GM21717 (cell line): ENCODE measurements at regions not wholly inside any gene's neighbourhood (a gene's known extent, or its start where the extent isn't known, plus 50 kb on each side); places are given as distances from the start of the nearest gene placed in this dataset.

Experiments used
- ATAC-seq: cut with Tn5 transposase; IDR thresholded peaks from one replicate; pipeline ENCODE4 v1.9.1; 2021; ENCODE audit warnings: mild to moderate bottlenecking, moderate library complexity; ENCODE audit not compliant: unreplicated experiment

DNA sequence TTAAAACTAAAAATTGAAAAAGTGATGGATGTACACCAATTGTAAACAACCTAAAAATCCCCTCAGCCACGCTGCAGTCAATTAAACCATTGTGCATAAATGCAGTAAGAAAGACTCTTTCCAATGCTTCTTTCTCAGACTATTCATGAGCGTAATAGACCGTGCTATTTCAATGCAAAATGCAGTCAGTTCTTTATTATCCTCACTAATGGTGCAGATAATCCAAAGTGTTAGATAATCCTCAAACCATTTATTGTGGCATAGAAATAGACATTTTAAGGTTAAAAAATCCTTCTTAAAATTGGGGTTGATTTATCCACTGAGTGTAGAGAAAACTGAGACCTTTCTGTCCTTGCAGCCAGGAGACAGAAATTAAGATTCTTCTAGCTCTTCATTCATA is 1862.8 kb downstream of the EFNA5 start:
- no peak for ATAC-seq

- no peak for ATAC-seq
Observed at GRCh38 chr5:105807290-105807689, 1863.4 kb downstream of the EFNA5 start.

DNA sequence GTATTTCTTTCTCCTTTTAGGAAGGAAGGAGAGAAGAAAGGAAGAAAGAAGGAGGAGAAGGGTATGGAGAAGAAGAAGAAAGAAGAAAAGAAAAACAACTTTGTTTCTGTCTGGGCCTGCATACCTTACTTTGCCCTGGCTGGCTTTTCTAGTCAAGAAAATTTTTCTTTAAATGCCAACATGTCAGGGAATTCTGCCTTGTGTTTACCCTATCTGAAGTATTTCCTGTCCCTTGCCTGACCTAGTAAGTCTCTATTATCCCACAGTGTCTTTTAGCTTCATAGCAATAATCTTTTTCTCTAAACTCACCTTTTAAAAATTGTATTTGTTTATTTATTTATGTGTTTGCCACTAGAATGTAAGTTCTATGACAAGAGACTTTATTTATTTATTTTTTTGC is 1864.1 kb downstream of the EFNA5 start:
- no peak for ATAC-seq

DNA sequence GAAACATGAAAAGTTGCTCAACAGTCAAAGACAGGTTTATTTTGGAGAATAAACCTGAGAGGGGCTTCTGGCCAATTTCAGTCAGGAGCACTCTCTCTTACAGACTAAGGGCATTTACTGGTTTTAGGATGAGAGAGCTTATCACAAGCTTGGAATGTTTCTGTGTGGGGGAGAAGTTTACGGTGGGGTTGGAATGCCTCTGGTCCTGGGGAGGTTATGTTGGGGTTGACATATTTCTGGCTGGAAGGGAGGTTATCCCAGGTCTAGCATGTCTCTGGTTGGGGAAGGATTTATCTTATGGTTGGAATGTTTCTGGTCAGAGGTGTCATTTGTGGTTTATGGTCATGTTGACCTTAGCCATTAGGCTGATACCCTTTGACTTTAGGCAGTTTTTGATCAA is 1867.3 kb downstream of the EFNA5 start:
- ATAC-seq = no peak

GRCh38 chr5:105794578-105794977 is 1876.2 kb downstream of the EFNA5 start:
- no peak for ATAC-seq

GRCh38 chr5:105789246-105789645 is 1881.5 kb downstream of the EFNA5 start:
- ATAC-seq = no peak

GRCh38 chr5:105783811-105784210 is 1886.9 kb downstream of the EFNA5 start:
- no peak for ATAC-seq

DNA sequence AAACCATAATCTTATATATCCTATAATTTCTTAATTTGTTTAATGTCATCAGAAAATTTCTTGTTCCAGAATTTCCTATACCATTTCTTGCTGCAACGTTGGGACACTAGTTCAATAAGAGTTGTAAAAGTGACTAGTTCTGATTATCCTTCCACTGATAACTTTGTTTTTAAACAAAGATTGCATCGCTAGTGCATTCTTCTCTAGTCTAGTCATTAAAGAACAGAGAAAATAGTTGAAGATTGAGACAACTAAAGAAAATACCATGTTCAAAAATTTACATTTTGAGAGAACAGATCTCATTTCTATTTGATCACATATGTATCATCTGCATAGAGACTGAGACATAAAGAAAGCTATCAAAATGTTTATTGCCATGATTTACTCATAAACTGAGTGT is 1888.2 kb downstream of the EFNA5 start:
- no peak for ATAC-seq

- ATAC-seq = peak; percentile 66
Observed at GRCh38 chr5:105773241-105773640, 1897.5 kb downstream of the EFNA5 start.

- ATAC-seq = no peak
Observed at GRCh38 chr5:105767267-105767666, 1903.5 kb downstream of the EFNA5 start.

DNA sequence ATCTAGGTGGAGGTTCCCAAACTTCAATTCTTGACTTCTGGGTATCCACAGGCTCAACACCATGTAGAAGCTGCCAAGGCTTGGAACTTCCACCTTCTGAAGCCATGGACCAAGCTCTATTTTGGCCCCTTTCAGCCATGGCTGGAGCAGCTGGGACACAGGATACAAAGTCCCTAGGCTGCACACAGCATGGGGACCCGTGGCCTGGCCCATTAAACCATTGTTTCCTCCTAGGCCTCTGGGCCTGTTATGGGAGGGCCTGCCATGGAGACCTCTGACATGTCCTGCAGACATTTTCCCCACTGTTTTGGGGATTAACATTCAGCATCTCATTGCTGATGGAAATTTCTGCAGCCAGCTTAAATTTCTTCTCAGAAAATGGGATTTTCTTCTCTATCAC is 1908.0 kb downstream of the EFNA5 start:
- no peak for ATAC-seq

DNA sequence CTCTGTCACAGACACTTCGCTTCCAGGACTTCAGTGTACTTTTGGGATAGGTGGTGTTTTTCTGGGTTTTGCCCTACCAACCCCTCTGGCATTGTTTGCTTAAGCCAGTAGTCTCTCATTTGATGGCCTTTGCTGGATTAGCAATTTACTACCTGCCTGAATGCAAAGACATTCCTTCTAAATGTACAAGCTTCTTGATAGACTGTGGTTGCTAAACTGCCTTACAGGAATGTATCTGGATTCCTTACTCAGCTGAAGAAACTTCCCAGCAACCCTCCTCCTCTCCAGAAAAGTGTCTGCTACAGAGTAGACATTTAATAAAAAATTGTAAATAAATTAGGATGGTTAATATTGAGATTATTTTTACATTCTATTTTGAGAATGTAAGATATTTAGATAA is 1916.7 kb downstream of the EFNA5 start:
- ATAC-seq = no peak

- ATAC-seq = no peak
Observed at GRCh38 chr5:105752801-105753200, 1917.9 kb downstream of the EFNA5 start.

GRCh38 chr5:105751908-105752307 is 1918.8 kb downstream of the EFNA5 start:
- ATAC-seq = no peak

DNA sequence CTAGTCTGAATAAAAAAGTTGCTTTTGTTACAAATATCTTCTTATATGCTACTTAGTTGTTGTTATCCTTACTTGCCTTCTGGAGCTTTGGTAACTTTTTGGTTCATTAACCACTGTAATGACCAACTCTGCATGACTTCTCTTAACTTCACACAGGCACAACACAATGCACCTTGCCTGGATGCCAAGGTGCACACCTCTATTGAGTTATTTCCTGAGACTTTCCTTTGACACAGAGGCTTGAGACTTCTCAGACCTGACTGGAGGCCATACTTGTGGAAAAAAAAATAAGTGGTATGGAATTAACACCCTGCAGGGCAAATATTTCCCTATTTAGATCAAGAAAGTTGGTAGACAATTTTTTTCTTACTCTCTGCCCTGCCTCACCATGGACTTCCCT is 1925.6 kb downstream of the EFNA5 start:
- ATAC-seq = no peak

- peak; percentile 69 for ATAC-seq
Observed at GRCh38 chr5:105740242-105740641, 1930.5 kb downstream of the EFNA5 start.

- ATAC-seq = peak; percentile 72
Observed at GRCh38 chr5:105739732-105740131, 1931.0 kb downstream of the EFNA5 start.

DNA sequence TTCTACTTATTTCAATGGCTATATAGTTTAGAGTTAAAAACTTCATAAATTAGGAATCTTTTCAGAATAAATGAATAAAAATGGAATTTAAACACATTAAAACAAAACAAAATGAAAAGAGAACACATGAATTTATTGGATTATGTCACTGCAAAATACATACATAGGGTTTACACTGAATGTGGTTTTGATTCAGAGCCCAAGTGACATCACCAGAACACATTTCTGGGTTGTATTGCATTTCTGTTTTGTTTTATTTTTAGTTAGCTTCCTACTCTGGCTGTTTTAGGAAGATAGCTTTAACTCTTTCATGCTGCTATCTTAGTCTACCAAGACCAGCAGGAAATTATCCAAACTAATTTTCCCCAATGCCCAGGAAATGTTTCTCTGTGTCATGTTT is 1935.0 kb downstream of the EFNA5 start:
- ATAC-seq = no peak

GRCh38 chr5:105730982-105731381 is 1939.8 kb downstream of the EFNA5 start:
- ATAC-seq = no peak

DNA sequence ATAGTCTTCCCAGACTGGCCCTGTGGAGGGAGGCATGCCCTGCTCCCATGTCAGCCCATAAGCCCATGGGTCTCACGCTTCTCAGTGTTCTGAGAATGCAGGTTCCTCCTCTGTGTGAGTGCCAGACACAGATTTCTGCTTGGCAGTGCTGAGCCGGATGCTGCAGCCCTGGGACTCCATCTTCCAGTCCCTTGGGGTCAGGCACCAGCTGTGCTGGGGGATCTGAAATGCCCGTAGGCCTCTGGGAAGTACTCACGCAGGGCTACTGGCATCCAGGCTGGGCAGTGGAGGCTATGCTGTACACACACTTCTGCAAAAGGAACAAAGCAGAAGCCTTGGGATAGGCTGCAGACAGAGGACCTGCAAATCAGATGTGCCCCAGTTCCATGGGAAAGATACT is 1944.6 kb downstream of the EFNA5 start:
- no peak for ATAC-seq

- no peak for ATAC-seq
Observed at GRCh38 chr5:105708442-105708841, 1962.3 kb downstream of the EFNA5 start.

DNA sequence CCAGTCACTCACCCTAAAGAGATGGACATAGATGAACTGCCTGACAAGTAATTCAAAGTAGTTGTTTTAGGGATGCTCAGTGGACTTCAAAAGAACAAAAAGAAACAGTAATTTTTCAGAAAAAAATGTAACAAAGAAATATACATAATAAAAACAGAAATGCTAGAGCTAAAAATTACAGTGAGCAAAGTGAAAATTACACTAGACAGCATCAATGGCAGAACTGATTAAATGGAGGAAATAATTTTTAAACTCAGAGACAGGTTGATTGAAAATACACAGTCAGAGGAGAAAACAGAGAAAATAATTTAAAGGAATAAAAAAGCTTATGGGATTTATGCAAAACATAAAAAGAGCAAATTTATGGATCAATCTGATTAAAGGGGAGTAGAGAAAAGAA is 1968.4 kb downstream of the EFNA5 start:
- no peak for ATAC-seq

GRCh38 chr5:105696440-105696839 is 1974.3 kb downstream of the EFNA5 start:
- ATAC-seq = no peak

- ATAC-seq = no peak
Observed at GRCh38 chr5:105695941-105696340, 1974.8 kb downstream of the EFNA5 start.
